Osteocyte (in vitro differentiated cells): ENCODE measurements at regions not wholly inside any gene's neighbourhood (a gene's known extent, or its start where the extent isn't known, plus 50 kb on each side); places are given as distances from the start of the nearest gene placed in this dataset.

Experiments
- DNase-seq: peaks from one replicate; pipeline ENCODE4 v3.0.0; 2021; ENCODE audit warnings: mixed read lengths; ENCODE audit not compliant: unreplicated experiment; ENCODE audit errors: extremely low spot score
- H3K27ac Mint-ChIP-seq: one replicate; pipeline ENCODE4 v1.8.0; 2021; ENCODE audit warnings: mild to moderate bottlenecking, mixed read lengths; ENCODE audit not compliant: unreplicated experiment
- H3K27me3 Mint-ChIP-seq: one replicate; pipeline ENCODE4 v1.8.0; 2021; ENCODE audit warnings: mixed read lengths; ENCODE audit not compliant: unreplicated experiment
- H3K36me3 Mint-ChIP-seq: one replicate; pipeline ENCODE4 v1.8.0; 2021; ENCODE audit warnings: mixed read lengths; ENCODE audit not compliant: unreplicated experiment
- H3K4me1 Mint-ChIP-seq: one replicate; pipeline ENCODE4 v1.8.0; 2021; ENCODE audit warnings: mixed read lengths; ENCODE audit not compliant: unreplicated experiment
- H3K4me3 Mint-ChIP-seq: one replicate; pipeline ENCODE4 v1.8.0; 2021; ENCODE audit warnings: mild to moderate bottlenecking, moderate library complexity, mixed read lengths; ENCODE audit not compliant: unreplicated experiment
- H3K9me3 Mint-ChIP-seq: one replicate; pipeline ENCODE4 v1.8.0; 2021; ENCODE audit warnings: mixed read lengths; ENCODE audit not compliant: unreplicated experiment
- CTCF ChIP-seq: fragments of 200-600 bp; sonication (generic); IDR thresholded peaks from 2 replicates; pipeline ENCODE4 v1.5.0; 2021; ENCODE audit warnings: antibody characterized with exemption, mild to moderate bottlenecking, moderate library complexity

GRCh38 chr5:82390088-82390487 lies 111.9 kb upstream of the RPS23 start:
- no peak overlapping the region for H3K4me3 Mint-ChIP-seq
- no peak overlapping the region for H3K27ac Mint-ChIP-seq
- H3K4me1 Mint-ChIP-seq: peaks cover 46% of the 10 kb centered on the region
- DNase-seq: no peak
- no peaks in the 10 kb centered on the region for H3K27me3 Mint-ChIP-seq
- H3K36me3 Mint-ChIP-seq: no peaks in the 10 kb centered on the region
- no peak for TF ChIP-seq CTCF
- H3K9me3 Mint-ChIP-seq: peaks cover 5% of the 10 kb centered on the region

GRCh38 chr5:82389347-82389746 lies 111.2 kb upstream of the RPS23 start:
- peak overlapping the region; percentile 80 for H3K27ac Mint-ChIP-seq
- DNase-seq: no peak
- peaks cover 5% of the 10 kb centered on the region for H3K9me3 Mint-ChIP-seq
- no peak for TF ChIP-seq CTCF
- peaks cover 54% of the 10 kb centered on the region for H3K4me1 Mint-ChIP-seq
- H3K4me3 Mint-ChIP-seq: no peak overlapping the region
- H3K36me3 Mint-ChIP-seq: no peaks in the 10 kb centered on the region
- H3K27me3 Mint-ChIP-seq: no peaks in the 10 kb centered on the region

GRCh38 chr5:82388181-82388580 lies 110.0 kb upstream of the RPS23 start:
- no peak for TF ChIP-seq CTCF
- Mint-ChIP-seq H3K27me3 (no peaks in the 10 kb centered on the region), H3K4me1 (peaks cover 65% of the 10 kb centered on the region), H3K9me3 (peaks cover 5% of the 10 kb centered on the region), H3K36me3 (no peaks in the 10 kb centered on the region), H3K4me3 (no peak overlapping the region), H3K27ac (peak overlapping the region; percentile 80)
- DNase-seq: no peak

- H3K27me3 Mint-ChIP-seq: no peaks in the 10 kb centered on the region
Observed at GRCh38 chr5:82387819-82388166, 109.6 kb upstream of the RPS23 start.

More at GRCh38 chr5:82387819-82388166, 109.6 kb upstream of the RPS23 start:
- H3K9me3 Mint-ChIP-seq: peaks cover 5% of the 10 kb centered on the region
- H3K27ac Mint-ChIP-seq: peak overlapping the region; percentile 17
- DNase-seq: no peak
- no peaks in the 10 kb centered on the region for H3K36me3 Mint-ChIP-seq
- no peak for TF ChIP-seq CTCF
- H3K4me1 Mint-ChIP-seq: peaks cover 69% of the 10 kb centered on the region
- no peak overlapping the region for H3K4me3 Mint-ChIP-seq
